ENCODE measurements at regions not wholly inside any gene's neighbourhood (a gene's known extent, or its start where the extent isn't known, plus 50 kb on each side); places are given as distances from the start of the nearest gene placed in this dataset.

DNA sequence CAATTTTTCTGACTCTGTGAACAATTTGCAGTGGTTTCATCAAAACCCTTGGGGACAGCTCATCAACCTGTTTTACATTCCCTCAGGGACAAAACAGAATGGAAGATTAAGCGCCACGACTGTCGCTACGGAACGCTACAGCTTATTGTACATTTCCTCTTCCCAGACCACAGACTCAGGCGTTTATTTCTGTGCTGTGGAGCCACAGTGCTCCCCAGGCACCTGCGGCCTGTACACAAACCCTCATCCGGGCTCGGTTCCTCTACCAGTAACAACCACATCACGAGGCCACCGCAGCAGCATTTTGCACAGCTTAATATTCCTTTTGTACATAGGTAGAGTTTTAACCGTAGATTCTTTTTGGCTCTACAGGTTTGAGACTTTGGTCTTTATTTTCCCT, 397.4 kb upstream of the OR4E1 start:
- no peak for DNase-seq (ENCODE audit: low read depth in 4 of 4, low spot score in 1 of 4)

DNA sequence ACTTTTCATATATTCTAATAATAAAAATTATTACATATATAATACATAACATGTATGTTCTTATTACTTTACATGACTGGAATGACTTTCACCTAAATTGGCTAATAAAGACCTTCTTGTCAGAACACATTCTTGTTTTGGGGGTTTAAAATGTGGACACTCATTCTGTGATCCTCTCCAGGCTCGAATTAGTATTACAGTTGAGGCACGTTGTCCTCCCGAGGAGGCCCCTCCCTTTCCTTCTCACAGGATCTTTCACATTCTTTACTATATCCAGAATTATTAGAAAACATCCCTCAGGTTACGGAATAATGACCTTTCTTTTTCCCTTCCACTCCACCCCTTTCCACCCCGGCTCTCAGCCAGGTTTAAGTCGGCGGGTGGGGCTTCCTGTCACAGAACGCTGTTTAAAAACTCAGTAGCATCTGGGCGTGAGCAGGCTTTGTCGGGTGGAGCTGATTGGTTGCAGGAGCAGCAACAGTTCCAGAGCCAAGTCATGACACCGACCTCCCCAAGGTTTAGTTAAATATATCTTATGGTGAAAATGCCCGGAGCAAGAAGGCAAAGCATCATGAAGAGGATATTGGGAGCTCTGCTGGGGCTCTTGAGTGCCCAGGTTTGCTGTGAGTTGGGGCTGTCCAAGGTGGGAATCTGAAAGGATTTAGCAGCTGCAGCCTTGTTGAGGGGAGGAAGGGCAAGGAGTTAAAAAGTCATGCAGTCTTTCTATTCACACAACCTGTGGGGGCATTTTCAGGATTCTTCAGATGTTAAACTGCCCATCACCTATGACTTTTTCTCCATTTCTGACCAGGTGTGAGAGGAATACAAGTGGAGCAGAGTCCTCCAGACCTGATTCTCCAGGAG, 396.7 kb upstream of the OR4E1 start:
- peak in 1 of 4 experiments; percentile 37 for DNase-seq (ENCODE audit: low read depth in 4 of 4, low spot score in 1 of 4)

DNA sequence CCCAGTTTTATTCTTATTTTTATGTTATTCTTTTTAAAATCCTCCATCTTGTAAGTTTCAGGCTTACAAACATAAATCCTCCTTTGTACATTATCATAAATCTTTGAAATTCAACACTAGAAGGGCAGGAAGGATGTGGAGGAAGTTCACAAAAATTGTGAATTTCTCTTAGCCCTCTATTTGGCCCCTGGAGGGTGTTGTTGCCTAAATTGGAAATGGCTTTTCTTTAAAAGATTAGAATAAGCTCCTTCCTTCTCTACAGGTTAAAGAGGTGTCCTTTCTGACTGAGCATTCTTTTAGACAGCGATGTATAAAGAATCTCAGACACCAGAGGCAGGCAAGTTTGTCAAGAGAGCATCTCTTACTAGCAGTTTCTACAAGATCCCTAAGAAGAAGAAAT, 391.7 kb upstream of the OR4E1 start:
- no peak for DNase-seq (ENCODE audit: low read depth in 4 of 4, low spot score in 1 of 4)

GRCh38 chr14:22059201-22059600, 385.6 kb upstream of the OR4E1 start:
- DNase-seq (ENCODE audit: low read depth in 4 of 4, low spot score in 1 of 4) = no peak

DNA sequence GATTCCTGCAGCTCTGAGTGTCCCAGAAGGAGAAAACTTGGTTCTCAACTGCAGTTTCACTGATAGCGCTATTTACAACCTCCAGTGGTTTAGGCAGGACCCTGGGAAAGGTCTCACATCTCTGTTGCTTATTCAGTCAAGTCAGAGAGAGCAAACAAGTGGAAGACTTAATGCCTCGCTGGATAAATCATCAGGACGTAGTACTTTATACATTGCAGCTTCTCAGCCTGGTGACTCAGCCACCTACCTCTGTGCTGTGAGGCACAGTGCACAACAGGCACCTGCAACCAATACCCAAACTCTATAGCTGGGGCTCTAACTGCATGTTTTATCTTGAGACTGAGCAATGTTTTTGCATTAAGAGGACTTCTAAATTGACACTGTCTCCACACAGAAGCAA, 379.2 kb upstream of the OR4E1 start:
- no peak for DNase-seq (ENCODE audit: low read depth in 4 of 4, low spot score in 1 of 4)

DNA sequence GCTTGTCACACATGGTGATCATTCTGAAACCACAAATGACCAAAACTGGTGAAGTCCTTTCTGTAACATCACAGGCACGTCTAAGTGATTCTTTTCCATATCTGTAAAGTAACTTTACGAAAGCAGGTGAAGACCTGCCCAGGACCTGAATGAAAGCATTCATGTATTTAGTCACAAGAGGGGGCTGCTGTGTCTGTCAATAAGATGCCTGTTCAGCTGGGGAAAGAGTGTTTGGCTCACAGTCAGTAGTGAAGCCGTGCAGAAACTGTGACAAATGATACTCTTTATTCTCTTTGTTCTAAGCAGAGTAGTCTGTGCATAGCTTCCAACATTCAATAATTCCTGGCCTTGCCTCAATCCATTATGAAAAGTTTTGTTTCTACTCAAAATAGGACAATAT, 373.5 kb upstream of the OR4E1 start:
- no peak for DNase-seq (ENCODE audit: low read depth in 4 of 4, low spot score in 1 of 4)

GRCh38 chr14:22046063-22046462, 372.4 kb upstream of the OR4E1 start:
- no peak for DNase-seq (ENCODE audit: low read depth in 4 of 4, low spot score in 1 of 4)

GRCh38 chr14:22044193-22044592, 370.6 kb upstream of the OR4E1 start:
- DNase-seq (ENCODE audit: low read depth in 4 of 4, low spot score in 1 of 4) = no peak

GRCh38 chr14:22040781-22041125, 367.1 kb upstream of the OR4E1 start:
- DNase-seq (ENCODE audit: low read depth in 4 of 4, low spot score in 1 of 4) = no peak

DNA sequence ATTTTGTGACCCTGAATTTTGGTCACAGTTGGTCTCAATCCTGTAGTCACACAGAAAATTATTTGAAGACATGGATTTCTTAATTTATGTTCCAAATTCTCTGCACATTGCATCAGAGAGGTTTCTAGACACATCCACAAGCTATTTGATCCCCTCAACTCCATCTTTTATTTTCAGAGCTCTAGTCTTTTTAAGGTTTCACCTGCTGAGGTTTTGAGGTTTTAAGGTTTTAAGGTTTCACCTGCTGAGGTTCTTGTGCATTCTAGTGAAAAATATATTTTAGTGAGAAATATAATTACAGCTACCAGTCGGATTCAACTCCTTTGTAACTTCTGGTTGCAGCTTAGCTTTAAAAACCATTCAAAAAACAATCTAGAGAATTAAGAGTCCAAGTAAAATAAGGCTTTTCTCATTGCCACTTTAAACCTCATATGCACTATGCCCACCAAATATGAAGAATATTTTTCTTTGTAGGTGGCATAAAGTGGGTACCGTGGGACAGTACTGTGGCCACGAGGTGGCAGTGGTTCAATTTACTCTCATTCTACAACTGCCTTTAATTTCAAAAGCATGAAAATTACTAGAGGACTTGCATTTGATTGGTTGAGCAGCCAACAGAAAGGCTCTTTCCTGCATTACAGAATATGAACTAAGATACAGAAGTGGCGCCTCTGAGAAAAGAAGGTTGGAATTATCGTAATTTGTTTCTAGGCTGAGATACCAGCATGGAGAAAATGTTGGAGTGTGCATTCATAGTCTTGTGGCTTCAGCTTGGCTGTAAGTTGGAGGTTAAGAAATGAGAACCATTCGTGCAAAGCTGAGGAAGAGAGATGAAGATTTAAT, 366.5 kb upstream of the OR4E1 start:
- DNase-seq (ENCODE audit: low read depth in 4 of 4, low spot score in 1 of 4) = no peak

GRCh38 chr14:22036541-22037239, 363.1 kb upstream of the OR4E1 start:
- DNase-seq (ENCODE audit: low read depth in 4 of 4, low spot score in 1 of 4) = no peak

DNA sequence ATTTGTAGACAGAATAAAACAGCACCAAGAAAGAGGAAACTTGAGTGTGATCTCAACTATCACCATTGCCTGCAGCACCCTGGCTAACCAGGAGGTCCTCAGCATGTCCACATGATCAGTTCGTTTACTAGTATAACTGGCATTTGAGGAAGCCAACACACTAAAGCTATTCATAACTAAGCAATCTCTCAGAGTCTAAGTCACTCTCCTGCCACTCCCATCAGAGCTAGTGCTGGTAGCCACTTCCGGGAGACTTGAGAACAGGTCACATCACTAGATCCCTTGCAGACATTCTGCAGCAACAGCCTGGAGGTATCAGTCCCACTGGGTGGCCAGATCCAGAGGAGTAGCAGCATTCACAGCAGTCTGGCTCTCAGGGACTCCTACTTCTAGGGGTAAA, 352.9 kb upstream of the OR4E1 start:
- no peak for DNase-seq (ENCODE audit: low read depth in 4 of 4, low spot score in 1 of 4)

GRCh38 chr14:22025879-22026278, 352.3 kb upstream of the OR4E1 start:
- DNase-seq (ENCODE audit: low read depth in 4 of 4, low spot score in 1 of 4) = no peak

DNA sequence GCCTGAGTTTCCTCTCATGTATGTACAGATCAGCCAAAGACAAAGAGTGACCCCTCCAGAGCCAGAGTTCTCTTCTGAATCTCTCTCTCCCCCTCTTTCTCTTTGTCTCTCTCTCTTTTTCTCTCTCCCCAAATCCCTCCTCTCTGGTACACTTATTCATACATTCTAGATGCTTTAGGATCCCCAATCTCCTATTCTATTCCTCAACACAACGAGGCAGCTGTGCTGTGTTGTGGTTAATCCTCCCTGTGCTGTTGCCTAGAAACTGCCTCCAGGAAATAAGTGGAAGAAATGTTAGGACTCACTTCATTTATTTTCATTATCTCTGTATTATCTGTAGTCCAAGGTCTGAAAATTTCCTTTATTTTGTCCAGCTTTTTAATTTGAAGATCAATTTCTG, 350.5 kb upstream of the OR4E1 start:
- DNase-seq (ENCODE audit: low read depth in 4 of 4, low spot score in 1 of 4) = no peak

DNA sequence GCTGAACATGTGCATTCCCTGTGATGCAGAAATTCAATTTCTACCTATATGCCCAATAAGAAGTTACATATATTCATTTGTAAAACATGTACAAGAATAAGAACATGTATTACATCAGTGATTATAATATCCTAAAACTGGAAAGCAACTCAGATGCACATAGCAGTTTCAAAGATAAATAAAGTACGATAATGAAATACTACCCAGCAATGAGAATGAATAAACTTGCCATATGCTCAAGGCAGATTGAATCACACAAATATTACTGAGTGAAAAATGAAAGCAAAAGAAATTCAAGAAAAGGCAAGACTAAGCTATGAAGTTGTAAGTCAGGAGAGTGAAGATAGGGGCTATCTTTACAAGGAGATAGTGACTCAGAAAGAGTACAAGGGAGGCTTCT, 345.3 kb upstream of the OR4E1 start:
- no peak for DNase-seq (ENCODE audit: low read depth in 4 of 4, low spot score in 1 of 4)

- no peak for DNase-seq (ENCODE audit: low read depth in 4 of 4, low spot score in 1 of 4)
These were observed 338.8 kb upstream of the OR4E1 start for GRCh38 chr14:22012452-22012851.

- DNase-seq (ENCODE audit: low read depth in 4 of 4, low spot score in 1 of 4) = no peak
These were observed 337.6 kb upstream of the OR4E1 start for GRCh38 chr14:22011253-22011642.

DNA sequence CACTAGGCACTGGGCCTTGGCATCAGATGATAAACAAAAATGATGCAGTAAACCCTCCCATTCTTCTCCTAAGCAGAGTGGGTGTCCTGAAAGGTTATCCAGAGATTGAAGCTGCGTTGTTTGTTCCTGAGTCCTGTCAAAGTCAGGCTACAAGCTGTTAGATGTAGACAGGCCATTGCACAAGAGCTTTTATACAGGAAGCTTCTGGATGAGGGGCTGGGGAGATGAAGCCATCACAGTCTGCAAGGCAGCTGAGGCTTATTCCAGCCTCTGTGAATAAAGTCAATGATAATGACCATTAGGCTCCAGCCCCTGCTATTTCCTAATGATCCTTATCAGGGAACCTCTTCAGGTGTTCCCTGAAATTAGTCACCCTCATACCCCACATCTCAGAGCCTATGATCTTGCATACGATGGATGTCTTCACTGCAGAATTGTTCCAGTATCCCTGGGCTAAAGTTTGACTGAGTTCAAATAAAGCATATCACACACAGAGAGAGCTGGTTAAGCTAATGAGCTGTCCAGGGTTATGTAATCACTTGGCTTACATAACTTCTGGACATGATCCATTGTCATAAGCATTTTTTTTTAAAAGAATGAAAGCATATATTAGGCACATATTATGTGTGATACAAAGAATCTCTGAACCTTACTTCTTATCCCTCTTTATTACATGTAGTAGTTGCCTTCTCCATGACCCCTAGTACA, 337.1 kb upstream of the OR4E1 start:
- DNase-seq (ENCODE audit: low read depth in 4 of 4, low spot score in 1 of 4) = no peak

DNA sequence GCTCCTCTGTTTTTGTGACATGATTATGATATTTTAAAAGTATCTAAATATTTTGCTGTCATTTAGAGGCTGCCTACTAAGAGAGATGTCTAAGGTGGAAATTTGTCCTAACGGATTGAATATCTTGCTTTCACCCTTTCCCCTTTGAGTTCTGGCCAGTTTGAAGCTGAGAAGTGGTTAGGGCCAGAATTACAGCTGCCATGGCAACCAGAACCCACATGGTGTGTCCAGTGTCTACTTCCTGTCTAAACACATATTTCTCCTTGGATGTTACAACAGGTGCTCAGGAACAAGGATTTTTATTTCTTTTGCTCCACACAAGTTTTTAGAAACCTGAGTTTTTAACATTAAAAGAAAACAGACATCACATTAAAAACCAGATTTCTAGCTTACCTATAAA, 335.1 kb upstream of the OR4E1 start:
- no peak for DNase-seq (ENCODE audit: low read depth in 4 of 4, low spot score in 1 of 4)

- DNase-seq (ENCODE audit: low read depth in 4 of 4, low spot score in 1 of 4) = no peak
These were observed 334.3 kb upstream of the OR4E1 start for GRCh38 chr14:22007784-22008412.

DNA sequence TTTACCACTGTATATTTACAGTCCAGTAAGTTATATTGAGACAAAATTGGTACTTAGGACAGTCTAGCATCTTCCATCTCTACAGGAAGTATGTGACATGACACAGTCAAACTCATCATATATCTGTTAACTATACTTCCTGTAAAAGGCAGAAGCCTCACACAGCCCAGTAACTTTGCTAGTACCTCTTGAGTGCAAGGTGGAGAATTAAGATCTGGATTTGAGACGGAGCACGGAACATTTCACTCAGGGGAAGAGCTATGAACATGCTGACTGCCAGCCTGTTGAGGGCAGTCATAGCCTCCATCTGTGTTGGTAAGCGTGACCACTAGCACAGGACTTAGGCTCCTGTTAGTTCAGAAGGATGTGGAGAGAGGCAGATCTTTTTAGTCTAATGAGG, 333.7 kb upstream of the OR4E1 start:
- no peak for DNase-seq (ENCODE audit: low read depth in 4 of 4, low spot score in 1 of 4)
